Neuronal stem cell (in vitro differentiated cells): ENCODE measurements at regions not wholly inside any gene's neighbourhood (a gene's known extent, or its start where the extent isn't known, plus 50 kb on each side); places are given as distances from the start of the nearest gene placed in this dataset.

ENCODE experiments used
- DNase-seq: peaks from one replicate; pipeline ENCODE4 v3.0.0-alpha.2; 2013; ENCODE audit warnings: low spot score
- H2AFZ ChIP-seq: one replicate; pipeline ENCODE4 v1.6.1; 2013; ENCODE audit warnings: mild to moderate bottlenecking, low read length, inconsistent platforms
- H2AK5ac ChIP-seq: 2 replicates; pipeline ENCODE4 v1.6.1; 2013; ENCODE audit warnings: low read depth, mild to moderate bottlenecking, inconsistent platforms, low read length, moderate library complexity, mixed read lengths
- H2BK120ac ChIP-seq: 2 replicates; pipeline ENCODE4 v1.6.1; 2013; ENCODE audit warnings: low read depth, mild to moderate bottlenecking, inconsistent platforms, low read length, moderate library complexity, mixed read lengths
- H2BK12ac ChIP-seq: one replicate; pipeline ENCODE4 v1.6.1; 2013; ENCODE audit warnings: low read length, inconsistent platforms
- H2BK15ac ChIP-seq: 2 replicates; pipeline ENCODE4 v1.6.1; 2013; ENCODE audit warnings: mild to moderate bottlenecking, low read length, inconsistent platforms, mixed read lengths
- H2BK5ac ChIP-seq: one replicate; pipeline ENCODE4 v1.6.1; 2013; ENCODE audit warnings: inconsistent platforms, mild to moderate bottlenecking, low read length, moderate library complexity
- H3K14ac ChIP-seq: one replicate; pipeline ENCODE4 v1.6.1; 2013; ENCODE audit warnings: low read length, inconsistent platforms
- H3K18ac ChIP-seq: 2 replicates; pipeline ENCODE4 v1.6.1; 2013; ENCODE audit warnings: low read length, inconsistent platforms
- H3K23ac ChIP-seq: 2 replicates; pipeline ENCODE4 v1.6.1; 2013; ENCODE audit warnings: low read depth, mild to moderate bottlenecking, mixed read lengths, low read length, inconsistent platforms; ENCODE audit not compliant: poor library complexity
- H3K27ac ChIP-seq: replicated peaks from 3 replicates; pipeline ENCODE4 v1.5.1; 2013; ENCODE audit warnings: low read length, inconsistent platforms
- H3K27me3 ChIP-seq, 3 experiments: 2 replicates each; pipeline ENCODE4 v1.6.1; 2013; ENCODE audit warnings: low read length in 3 of 3, mild to moderate bottlenecking in 2 of 3, inconsistent platforms in 1 of 3, low read depth in 1 of 3, mixed read lengths in 1 of 3, moderate library complexity in 1 of 3; ENCODE audit not compliant: control insufficient read depth in 3 of 3, insufficient read depth in 3 of 3
- H3K36me3 ChIP-seq, 2 donors: replicated peaks in 1 of 2; 2 replicates each; pipeline ENCODE4 v1.6.1; 2013; ENCODE audit warnings: low read length in 2 of 2; ENCODE audit not compliant: control insufficient read depth in 2 of 2, insufficient read depth in 2 of 2
- H3K4ac ChIP-seq: 2 replicates; pipeline ENCODE4 v1.6.1; 2013; ENCODE audit warnings: inconsistent platforms, mild to moderate bottlenecking, low read length, moderate library complexity
- H3K4me1 ChIP-seq, 2 donors: 1 replicate in 1 of 2; 2 replicates in 1 of 2; pipeline ENCODE4 v1.6.1; 2013; ENCODE audit warnings: low read length in 2 of 2, low read depth in 1 of 2; ENCODE audit not compliant: control insufficient read depth in 2 of 2, insufficient read depth in 1 of 2
- H3K4me2 ChIP-seq: one replicate; pipeline ENCODE4 v1.6.1; 2013; ENCODE audit warnings: mild to moderate bottlenecking, low read length, inconsistent platforms; ENCODE audit not compliant: insufficient read depth, poor library complexity, severe bottlenecking
- H3K4me3 ChIP-seq, 2 donors: 2 replicates each; pipeline ENCODE4 v1.5.1; 2013; ENCODE audit warnings: low read length in 2 of 2, mild to moderate bottlenecking in 2 of 2, inconsistent platforms in 1 of 2, moderate library complexity in 1 of 2
- H3K79me1 ChIP-seq: one replicate; pipeline ENCODE4 v1.6.1; 2013; ENCODE audit warnings: low read depth, mild to moderate bottlenecking, inconsistent platforms, low read length, moderate library complexity
- H3K9ac ChIP-seq: one replicate; pipeline ENCODE4 v1.6.1; 2013; ENCODE audit warnings: mild to moderate bottlenecking, low read depth, low read length, inconsistent platforms; ENCODE audit not compliant: poor library complexity
- H3K9me3 ChIP-seq, 2 donors: replicated peaks in 1 of 2; 2 replicates each; pipeline versions ENCODE3 to v1.6.1; 2013; ENCODE audit warnings: low read length in 2 of 2, mild to moderate bottlenecking in 2 of 2, inconsistent platforms in 1 of 2, low read depth in 1 of 2, mixed read lengths in 1 of 2, moderate library complexity in 1 of 2; ENCODE audit not compliant: control insufficient read depth in 2 of 2, insufficient read depth in 1 of 2
- H4K8ac ChIP-seq: one replicate; pipeline ENCODE4 v1.6.1; 2013; ENCODE audit warnings: low read depth, mild to moderate bottlenecking, inconsistent platforms, low read length, moderate library complexity
- H4K91ac ChIP-seq: one replicate; pipeline ENCODE4 v1.6.1; 2013; ENCODE audit warnings: low read length, low read depth, mild to moderate bottlenecking, inconsistent platforms; ENCODE audit not compliant: poor library complexity
- WGBS, 2 donors: extraction: QIAGEN DNeasy Blood & Tissue Kit; methylation state at CpG; one replicate each; pipeline ENCODE4 v1.1.7; 2013; ENCODE audit warnings: missing lambda C conversion rate in 2 of 2, mixed read lengths in 1 of 2; ENCODE audit not compliant: insufficient read length in 2 of 2, insufficient replicate concordance in 1 of 2; ENCODE audit errors: extremely low coverage in 2 of 2; 5-methylcytosine and 5-hydroxymethylcytosine counted together

DNA sequence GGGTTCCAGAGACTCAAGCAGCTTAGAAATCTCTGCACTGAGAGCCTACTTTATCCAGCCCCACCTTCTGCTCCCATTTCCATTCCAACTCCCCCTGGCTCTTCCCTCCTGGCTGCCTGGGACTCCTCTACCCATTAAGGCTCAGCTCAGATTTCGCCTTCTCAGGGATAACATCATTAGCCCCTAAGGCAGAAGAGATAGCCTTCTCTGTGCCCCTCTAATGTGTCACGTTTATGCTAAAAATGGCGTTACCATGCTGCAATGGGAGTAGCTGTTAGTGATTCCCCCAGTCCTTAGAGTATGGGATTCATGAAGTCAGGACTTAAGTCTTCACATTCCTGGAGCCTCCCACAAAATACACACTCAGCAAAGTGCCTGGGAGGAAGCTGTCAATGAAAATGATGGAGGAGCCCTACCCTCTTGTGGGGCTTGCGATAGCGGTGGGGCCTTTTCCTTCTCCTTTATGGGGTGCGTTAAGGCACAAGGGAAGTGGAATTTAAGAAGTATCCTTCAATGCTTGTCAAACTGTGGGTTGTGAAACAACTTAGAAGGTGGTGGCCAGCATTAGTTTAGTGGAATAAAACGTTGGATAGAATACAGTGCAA is 144.7 kb upstream of the COPS8 start:
- H3K9me3 ChIP-seq = no peaks in the 10 kb centered on the region
- H3K36me3 ChIP-seq = no peaks in the 10 kb centered on the region
- WGBS, 2 donors = no CpG with 5 or more reads among the region's 7 CpGs
- no peak overlapping the region for H2AK5ac ChIP-seq
- no peaks in the 10 kb centered on the region for H3K27me3 ChIP-seq
- H2BK120ac ChIP-seq = no peak overlapping the region
- no peak overlapping the region for H3K4me3 ChIP-seq
- no peak overlapping the region for H2BK5ac ChIP-seq
- no peak overlapping the region for H3K14ac ChIP-seq
- H4K91ac ChIP-seq = no peak overlapping the region
- H3K18ac ChIP-seq = no peak overlapping the region
- H3K4me2 ChIP-seq = no peak overlapping the region
- no peak overlapping the region for H3K23ac ChIP-seq
- no peak overlapping the region for H3K9ac ChIP-seq
- no peak overlapping the region for H2BK12ac ChIP-seq
- H3K27ac ChIP-seq = no peak overlapping the region
- H3K4me1 ChIP-seq = no peaks in the 10 kb centered on the region
- no peak for DNase-seq
- no peak overlapping the region for H4K8ac ChIP-seq
- no peak overlapping the region for H2AFZ ChIP-seq
- H3K79me1 ChIP-seq = no peaks in the 10 kb centered on the region
- no peak overlapping the region for H2BK15ac ChIP-seq
- no peak overlapping the region for H3K4ac ChIP-seq

DNA sequence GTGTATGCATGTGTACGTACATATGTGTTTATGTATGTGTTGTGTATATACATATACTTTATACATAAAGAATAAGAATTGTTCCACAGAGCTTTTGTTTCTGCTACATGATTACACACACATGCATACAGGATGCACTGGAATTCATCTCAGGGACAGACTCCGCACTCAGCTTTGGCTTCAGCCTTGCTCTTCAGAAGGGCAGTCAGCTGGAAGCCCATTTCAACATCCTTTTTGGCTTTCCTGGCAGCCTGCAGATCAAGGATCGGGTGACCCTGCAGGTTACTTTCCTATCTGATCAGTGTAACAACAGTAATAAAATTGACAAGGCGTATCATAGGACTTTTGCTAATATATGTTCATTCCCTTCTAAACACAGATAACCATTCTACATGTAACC is 144.1 kb upstream of the COPS8 start:
- no peaks in the 10 kb centered on the region for H3K9me3 ChIP-seq
- no peak overlapping the region for H2AK5ac ChIP-seq
- no peaks in the 10 kb centered on the region for H3K36me3 ChIP-seq
- H2BK12ac ChIP-seq = no peak overlapping the region
- H3K23ac ChIP-seq = no peak overlapping the region
- DNase-seq = no peak
- no peak overlapping the region for H2BK120ac ChIP-seq
- no peak overlapping the region for H3K14ac ChIP-seq
- WGBS, 2 donors = no CpG with 5 or more reads among the region's 4 CpGs
- H3K4me3 ChIP-seq = no peak overlapping the region
- H3K27me3 ChIP-seq = no peaks in the 10 kb centered on the region
- no peak overlapping the region for H3K4ac ChIP-seq
- H4K8ac ChIP-seq = no peak overlapping the region
- H3K4me1 ChIP-seq = no peaks in the 10 kb centered on the region
- no peaks in the 10 kb centered on the region for H3K79me1 ChIP-seq
- no peak overlapping the region for H3K4me2 ChIP-seq
- no peak overlapping the region for H3K27ac ChIP-seq
- H2BK15ac ChIP-seq = no peak overlapping the region
- H3K9ac ChIP-seq = no peak overlapping the region
- H2BK5ac ChIP-seq = no peak overlapping the region
- H3K18ac ChIP-seq = no peak overlapping the region
- H4K91ac ChIP-seq = no peak overlapping the region
- no peak overlapping the region for H2AFZ ChIP-seq

DNA sequence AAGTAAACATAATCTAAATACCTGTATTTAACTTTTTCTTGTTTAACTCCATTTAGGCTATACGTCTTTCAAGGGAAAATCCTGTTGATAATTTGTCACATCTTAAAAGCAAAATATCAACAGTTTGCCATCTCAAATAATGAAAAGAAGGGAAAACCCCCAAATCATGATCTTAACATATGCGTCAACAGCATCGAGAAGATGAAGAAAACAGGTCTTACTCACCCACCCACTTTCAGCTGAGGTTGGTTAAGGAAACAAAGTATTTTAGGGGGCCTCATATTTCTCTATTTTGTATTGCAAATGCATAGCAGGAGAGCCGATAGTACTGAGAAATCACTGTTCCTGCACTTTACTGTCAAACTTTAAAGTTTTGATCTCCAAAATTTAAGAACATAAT is 143.1 kb upstream of the COPS8 start:
- no CpG with 5 or more reads among the region's 4 CpGs for WGBS, 2 donors
- H3K4me2 ChIP-seq = no peak overlapping the region
- H2BK120ac ChIP-seq = no peak overlapping the region
- no peak overlapping the region for H2BK5ac ChIP-seq
- no peaks in the 10 kb centered on the region for H3K9me3 ChIP-seq
- H4K91ac ChIP-seq = no peak overlapping the region
- H3K18ac ChIP-seq = no peak overlapping the region
- no peak overlapping the region for H2AK5ac ChIP-seq
- no peak overlapping the region for H3K9ac ChIP-seq
- no peak overlapping the region for H2BK12ac ChIP-seq
- no peak overlapping the region for H3K4ac ChIP-seq
- no peak overlapping the region for H3K4me3 ChIP-seq
- H3K27ac ChIP-seq = no peak overlapping the region
- no peaks in the 10 kb centered on the region for H3K36me3 ChIP-seq
- no peaks in the 10 kb centered on the region for H3K27me3 ChIP-seq
- no peak overlapping the region for H4K8ac ChIP-seq
- H2BK15ac ChIP-seq = no peak overlapping the region
- no peak for DNase-seq
- H3K4me1 ChIP-seq = no peaks in the 10 kb centered on the region
- H3K14ac ChIP-seq = no peak overlapping the region
- no peaks in the 10 kb centered on the region for H3K79me1 ChIP-seq
- H3K23ac ChIP-seq = no peak overlapping the region
- no peak overlapping the region for H2AFZ ChIP-seq

DNA sequence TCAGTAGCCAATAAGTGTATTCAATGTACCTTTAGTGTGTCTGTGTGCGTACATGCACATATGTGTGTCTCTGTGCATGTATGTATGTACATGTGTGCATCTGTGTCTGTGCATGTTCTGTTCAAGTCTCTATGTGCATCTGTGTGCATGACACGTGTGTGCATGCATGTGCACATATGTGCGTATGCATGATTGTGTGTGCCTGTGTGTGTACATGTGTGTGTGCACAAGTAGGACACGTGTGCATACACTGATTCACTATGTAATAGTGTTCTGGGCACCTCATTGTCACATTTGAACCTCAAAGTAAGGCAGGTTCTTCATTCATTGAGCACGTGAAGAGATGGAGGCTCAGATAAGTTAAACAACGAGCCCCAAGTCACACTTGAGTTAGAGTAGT is 142.6 kb upstream of the COPS8 start:
- Histone ChIP-seq H2BK12ac (no peak overlapping the region), H2AFZ (no peak overlapping the region), H3K9ac (no peak overlapping the region), H3K4me1 (no peaks in the 10 kb centered on the region), H3K36me3 (no peaks in the 10 kb centered on the region), H3K27ac (no peak overlapping the region), H3K27me3 (no peaks in the 10 kb centered on the region), H3K4me2 (no peak overlapping the region), H4K8ac (no peak overlapping the region), H2BK15ac (no peak overlapping the region), H3K9me3 (no peaks in the 10 kb centered on the region), H3K4me3 (peak overlapping the region in 1 of 2 donors; percentile 33), H3K4ac (no peak overlapping the region), H2BK120ac (no peak overlapping the region), H2BK5ac (no peak overlapping the region), H3K18ac (no peak overlapping the region), H3K14ac (no peak overlapping the region), H3K79me1 (no peaks in the 10 kb centered on the region), H4K91ac (no peak overlapping the region), H2AK5ac (no peak overlapping the region), H3K23ac (no peak overlapping the region)
- no CpG with 5 or more reads among the region's 6 CpGs for WGBS, 2 donors
- no peak for DNase-seq
